Keratinocyte (primary cell): ENCODE measurements at regions not wholly inside any gene's neighbourhood (a gene's known extent, or its start where the extent isn't known, plus 50 kb on each side); places are given as distances from the start of the nearest gene placed in this dataset.

Source experiments
- DNase-seq: peaks from one replicate; pipeline ENCODE4 v3.0.0-alpha.2; 2011; ENCODE audit warnings: low read depth, missing footprints, low spot score
- FAIRE-seq: peaks from 2 replicates; lab custom pipeline; 2011; peaks lifted over from hg19 to GRCh38; lab: Jason Lieb, UNC
- H2AFZ ChIP-seq: 2 replicates; pipeline ENCODE4 v1.6.0; 2012; ENCODE audit warnings: low read length, control low read depth, inconsistent platforms; ENCODE audit not compliant: control insufficient read depth
- H3K27ac ChIP-seq: 2 replicates; pipeline ENCODE4 v1.5.1; 2011; ENCODE audit warnings: low read length; ENCODE audit not compliant: control insufficient read depth, insufficient read depth
- H3K27me3 ChIP-seq: 3 replicates; pipeline ENCODE4 v1.6.0; 2011; ENCODE audit warnings: low read length; ENCODE audit not compliant: control insufficient read depth, insufficient read depth; ENCODE audit errors: extremely low read depth
- H3K36me3 ChIP-seq, 2 experiments: 2 replicates in 1 of 2; 3 replicates in 1 of 2; pipeline ENCODE4 v1.5.1; 2011; ENCODE audit warnings: low read length in 2 of 2, mild to moderate bottlenecking in 1 of 2; ENCODE audit not compliant: control insufficient read depth in 2 of 2, insufficient read depth in 2 of 2; ENCODE audit errors: extremely low read depth in 1 of 2
- H3K4me1 ChIP-seq: 3 replicates; pipeline ENCODE4 v1.5.1; 2011; ENCODE audit warnings: low read length; ENCODE audit not compliant: control insufficient read depth, insufficient read depth; ENCODE audit errors: extremely low read depth
- H3K4me2 ChIP-seq: 3 replicates; pipeline ENCODE4 v1.6.0; 2011; ENCODE audit warnings: low read depth, low read length; ENCODE audit not compliant: control insufficient read depth, insufficient read depth; ENCODE audit errors: extremely low read depth
- H3K4me3 ChIP-seq, 3 experiments: fragments of 200-600 bp in 1 of 3; sonication (generic) in 1 of 3; 2 replicates in 2 of 3; 3 replicates in 1 of 3; pipeline ENCODE4 v1.5.1; 2011 to 2016; ENCODE audit warnings: low read length in 3 of 3, mild to moderate bottlenecking in 3 of 3, control low read depth in 2 of 3, inconsistent platforms in 1 of 3, low read depth in 1 of 3, mixed read lengths in 1 of 3, mixed run types in 1 of 3, moderate library complexity in 1 of 3; ENCODE audit not compliant: control insufficient read depth in 2 of 3, insufficient read depth in 2 of 3; ENCODE audit errors: extremely low read depth in 1 of 3
- H3K79me2 ChIP-seq: 2 replicates; pipeline ENCODE4 v1.6.0; 2012; ENCODE audit warnings: low read length; ENCODE audit not compliant: control insufficient read depth, insufficient read depth
- H3K9ac ChIP-seq: 3 replicates; pipeline ENCODE4 v1.6.0; 2011; ENCODE audit warnings: low read length; ENCODE audit not compliant: control insufficient read depth, insufficient read depth; ENCODE audit errors: extremely low read depth
- H3K9me1 ChIP-seq: 3 replicates; pipeline ENCODE4 v1.6.0; 2011; ENCODE audit warnings: low read length; ENCODE audit not compliant: control insufficient read depth, insufficient read depth; ENCODE audit errors: extremely low read depth
- H3K9me3 ChIP-seq: 2 replicates; pipeline ENCODE4 v1.5.1; 2012; ENCODE audit warnings: low read depth, low read length; ENCODE audit not compliant: control insufficient read depth
- H4K20me1 ChIP-seq: 3 replicates; pipeline ENCODE4 v1.6.0; 2011; ENCODE audit warnings: low read length; ENCODE audit not compliant: control insufficient read depth, insufficient read depth; ENCODE audit errors: extremely low read depth
- EZH2 ChIP-seq: IDR thresholded peaks from one replicate; pipeline ENCODE4 v1.6.1; 2012; ENCODE audit warnings: inconsistent platforms, mild to moderate bottlenecking, low read length, moderate library complexity
- dilution Hi-C: fragments of 300-500 bp; cut with MboI; formaldehyde crosslinking; loops from one replicate; pipeline ENCODE4 v1.7.0; 2020; ENCODE audit warnings: low sequenced_read_pairs; ENCODE audit not compliant: extremely low pct_ligation_motif_present
- TF ChIP-seq, protein P1 (sequence below), 3 experiments: IDR thresholded peaks in 1 of 3; conservative IDR thresholded peaks in 1 of 3; optimal IDR thresholded peaks in 1 of 3; 2 replicates in 2 of 3; 3 replicates in 1 of 3; pipeline versions ENCODE3 to v1.5.1; 2011; ENCODE audit warnings: low read length in 3 of 3, mild to moderate bottlenecking in 3 of 3, moderate library complexity in 2 of 3, control low read depth in 1 of 3, inconsistent platforms in 1 of 3; ENCODE audit not compliant: insufficient read depth in 2 of 3; ENCODE audit errors: extremely low read depth in 1 of 3

- no peaks in the 10 kb centered on the region for H3K9me1 ChIP-seq
- dilution Hi-C loops: no loop called here
- H3K27ac ChIP-seq: no peak overlapping the region
- no peak overlapping the region for H3K4me3 ChIP-seq
- no peaks in the 10 kb centered on the region for H3K27me3 ChIP-seq
- no peaks in the 10 kb centered on the region for H4K20me1 ChIP-seq
- H3K36me3 ChIP-seq: no peaks in the 10 kb centered on the region
- H3K4me2 ChIP-seq: no peak overlapping the region
- no peaks in the 10 kb centered on the region for H3K4me1 ChIP-seq
- no peak overlapping the region for H2AFZ ChIP-seq
- no peaks in the 10 kb centered on the region for H3K79me2 ChIP-seq
- H3K9ac ChIP-seq: no peak overlapping the region
- TF ChIP-seq EZH2: no peak
- TF ChIP-seq, protein P1, sequence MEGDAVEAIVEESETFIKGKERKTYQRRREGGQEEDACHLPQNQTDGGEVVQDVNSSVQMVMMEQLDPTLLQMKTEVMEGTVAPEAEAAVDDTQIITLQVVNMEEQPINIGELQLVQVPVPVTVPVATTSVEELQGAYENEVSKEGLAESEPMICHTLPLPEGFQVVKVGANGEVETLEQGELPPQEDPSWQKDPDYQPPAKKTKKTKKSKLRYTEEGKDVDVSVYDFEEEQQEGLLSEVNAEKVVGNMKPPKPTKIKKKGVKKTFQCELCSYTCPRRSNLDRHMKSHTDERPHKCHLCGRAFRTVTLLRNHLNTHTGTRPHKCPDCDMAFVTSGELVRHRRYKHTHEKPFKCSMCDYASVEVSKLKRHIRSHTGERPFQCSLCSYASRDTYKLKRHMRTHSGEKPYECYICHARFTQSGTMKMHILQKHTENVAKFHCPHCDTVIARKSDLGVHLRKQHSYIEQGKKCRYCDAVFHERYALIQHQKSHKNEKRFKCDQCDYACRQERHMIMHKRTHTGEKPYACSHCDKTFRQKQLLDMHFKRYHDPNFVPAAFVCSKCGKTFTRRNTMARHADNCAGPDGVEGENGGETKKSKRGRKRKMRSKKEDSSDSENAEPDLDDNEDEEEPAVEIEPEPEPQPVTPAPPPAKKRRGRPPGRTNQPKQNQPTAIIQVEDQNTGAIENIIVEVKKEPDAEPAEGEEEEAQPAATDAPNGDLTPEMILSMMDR (optimal IDR thresholded peaks at IDR 0.05 in 1 of 3, IDR thresholded peaks at IDR 0.05 in 1 of 3, conservative IDR thresholded peaks at IDR 0.05 in 1 of 3; ENCODE audit: extremely low read depth in 1 of 3, insufficient read depth in 2 of 3, low read length in 3 of 3): no peak
- no peak for FAIRE-seq
- DNase-seq: no peak
- H3K9me3 ChIP-seq: no peaks in the 10 kb centered on the region
Measured at GRCh38 chr14:101039031-101039754, 135.7 kb upstream of the RTL1 start.

DNA sequence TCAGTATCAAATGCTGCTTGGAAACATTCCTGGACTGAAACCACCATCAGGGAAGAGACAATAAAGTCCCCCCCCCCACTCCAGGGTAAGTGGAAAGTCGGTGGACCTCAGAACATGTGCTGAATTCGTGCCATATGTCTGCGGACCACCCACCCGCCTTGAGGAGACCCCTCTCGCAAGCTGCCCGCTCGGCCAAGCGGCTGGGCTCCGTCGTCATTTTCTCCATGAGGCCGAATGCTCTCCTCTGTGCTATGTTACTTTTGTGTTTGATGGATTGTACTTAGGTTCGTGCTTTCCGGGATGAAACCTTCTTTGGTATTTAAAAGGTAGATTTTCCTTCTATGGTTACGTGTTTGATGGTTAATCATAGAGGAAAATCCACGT, 136.2 kb upstream of the RTL1 start:
- H3K27ac ChIP-seq: no peak overlapping the region

More for the DNA sequence above, 136.2 kb upstream of the RTL1 start:
- H3K9me1 ChIP-seq: no peaks in the 10 kb centered on the region
- no peaks in the 10 kb centered on the region for H3K9me3 ChIP-seq
- H3K36me3 ChIP-seq: no peaks in the 10 kb centered on the region
- H3K4me3 ChIP-seq: no peak overlapping the region
- DNase-seq: no peak
- TF ChIP-seq EZH2: no peak
- TF ChIP-seq, protein P1 (optimal IDR thresholded peaks at IDR 0.05 in 1 of 3, IDR thresholded peaks at IDR 0.05 in 1 of 3, conservative IDR thresholded peaks at IDR 0.05 in 1 of 3; ENCODE audit: extremely low read depth in 1 of 3, insufficient read depth in 2 of 3, low read length in 3 of 3): no peak
- H2AFZ ChIP-seq: no peak overlapping the region
- dilution Hi-C loops: no loop called here
- no peak overlapping the region for H3K9ac ChIP-seq
- H3K27me3 ChIP-seq: no peaks in the 10 kb centered on the region
- H3K4me1 ChIP-seq: no peaks in the 10 kb centered on the region
- H3K4me2 ChIP-seq: no peak overlapping the region
- no peaks in the 10 kb centered on the region for H3K79me2 ChIP-seq
- no peak for FAIRE-seq
- no peaks in the 10 kb centered on the region for H4K20me1 ChIP-seq
